ENCODE measurements at regions not wholly inside any gene's neighbourhood (a gene's known extent, or its start where the extent isn't known, plus 50 kb on each side); places are given as distances from the start of the nearest gene placed in this dataset.

- TF ChIP-seq CTCF (IDR thresholded peaks at IDR 0.05; ENCODE audit: low read depth, low read length) (no peak), EZH2phosphoT487 (IDR thresholded peaks at IDR 0.05; ENCODE audit: low read depth) (no peak)
Measured at GRCh38 chr1:157277281-157277680, 139.1 kb upstream of the ETV3 start.

Data from OCI-LY3 (cell line).